Spinal cord (tissue), 9 donors: ENCODE measurements at regions not wholly inside any gene's neighbourhood (a gene's known extent, or its start where the extent isn't known, plus 50 kb on each side); places are given as distances from the start of the nearest gene placed in this dataset.

Source experiments
- DNase-seq, 6 donors: peaks; one replicate each; pipeline versions ENCODE4 v3.0.0 to v3.0.0-alpha.2; 2013 to 2015; ENCODE audit warnings: low spot score in 6 of 6, low read depth in 4 of 6
- H3K27ac ChIP-seq: one replicate; pipeline ENCODE4 v1.5.1; 2013; ENCODE audit warnings: low read depth, low read length, control low read depth
- H3K27me3 ChIP-seq: one replicate; pipeline ENCODE4 v1.6.1; 2013; ENCODE audit warnings: low read length; ENCODE audit not compliant: control insufficient read depth, insufficient read depth
- H3K36me3 ChIP-seq: one replicate; pipeline ENCODE4 v1.6.1; 2013; ENCODE audit warnings: low read length; ENCODE audit not compliant: control insufficient read depth, insufficient read depth
- H3K4me1 ChIP-seq: one replicate; pipeline ENCODE4 v1.6.1; 2013; ENCODE audit warnings: low read length; ENCODE audit not compliant: control insufficient read depth, insufficient read depth
- H3K4me3 ChIP-seq: one replicate; pipeline ENCODE4 v1.5.1; 2013; ENCODE audit warnings: low read depth, low read length, control low read depth
- H3K9me3 ChIP-seq: one replicate; pipeline ENCODE4 v1.6.1; 2013; ENCODE audit warnings: low read length; ENCODE audit not compliant: control insufficient read depth, insufficient read depth
- WGBS: methylation state at CpG from one replicate; pipeline ENCODE4 v1.1.5; 2013; ENCODE audit warnings: missing lambda C conversion rate; ENCODE audit not compliant: insufficient coverage; 5-methylcytosine and 5-hydroxymethylcytosine counted together
- donor health status: healthy.

DNA sequence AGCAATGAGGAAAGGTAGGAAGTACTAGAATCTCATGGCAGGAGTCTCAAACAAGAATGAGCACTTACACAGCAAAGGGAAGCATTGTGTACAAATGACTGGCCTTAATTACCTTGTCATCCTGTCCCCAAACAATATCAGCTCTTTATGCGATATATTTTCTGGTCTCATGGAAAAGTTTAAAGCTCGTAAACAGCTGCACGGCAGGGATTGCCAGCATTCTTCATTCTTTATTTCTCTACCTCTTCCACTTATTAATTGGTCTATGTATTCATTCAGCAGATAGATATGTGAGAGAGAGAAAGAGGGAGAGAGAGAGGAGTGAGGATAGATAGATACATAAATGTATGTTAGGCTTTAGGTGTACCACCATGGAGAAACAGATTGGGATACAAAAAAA, 155.8 kb upstream of the FAT4 start:
- Histone ChIP-seq H3K9me3 (no peaks in the 10 kb centered on the region), H3K4me1 (no peaks in the 10 kb centered on the region), H3K4me3 (no peak overlapping the region), H3K27me3 (no peaks in the 10 kb centered on the region), H3K27ac (no peak overlapping the region), H3K36me3 (no peaks in the 10 kb centered on the region)
- 80% methylated on average over 1 of the region's 3 CpGs for WGBS
- no peak for DNase-seq

DNA sequence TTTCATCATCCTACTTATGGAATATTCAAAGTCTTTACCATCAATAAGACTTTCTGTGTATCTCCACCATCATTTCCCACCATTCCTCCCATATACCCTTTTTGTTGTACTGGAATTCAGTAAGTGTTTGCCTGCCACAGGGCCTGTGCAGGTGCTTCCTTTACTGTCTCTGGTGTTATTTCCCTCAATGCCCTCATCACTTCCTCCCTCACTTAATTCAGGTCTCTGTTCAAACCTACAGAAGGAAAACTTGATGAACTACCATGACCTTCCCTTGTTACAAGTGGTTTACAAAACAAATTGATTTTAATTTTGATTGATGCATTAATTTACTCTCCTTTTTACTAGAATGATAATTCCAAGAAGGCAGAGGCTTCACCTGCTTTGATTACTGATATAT, 159.5 kb upstream of the FAT4 start:
- Histone ChIP-seq H3K27ac (no peak overlapping the region), H3K4me1 (no peaks in the 10 kb centered on the region), H3K27me3 (no peaks in the 10 kb centered on the region), H3K36me3 (no peaks in the 10 kb centered on the region), H3K9me3 (no peaks in the 10 kb centered on the region), H3K4me3 (no peak overlapping the region)
- DNase-seq = no peak

DNA sequence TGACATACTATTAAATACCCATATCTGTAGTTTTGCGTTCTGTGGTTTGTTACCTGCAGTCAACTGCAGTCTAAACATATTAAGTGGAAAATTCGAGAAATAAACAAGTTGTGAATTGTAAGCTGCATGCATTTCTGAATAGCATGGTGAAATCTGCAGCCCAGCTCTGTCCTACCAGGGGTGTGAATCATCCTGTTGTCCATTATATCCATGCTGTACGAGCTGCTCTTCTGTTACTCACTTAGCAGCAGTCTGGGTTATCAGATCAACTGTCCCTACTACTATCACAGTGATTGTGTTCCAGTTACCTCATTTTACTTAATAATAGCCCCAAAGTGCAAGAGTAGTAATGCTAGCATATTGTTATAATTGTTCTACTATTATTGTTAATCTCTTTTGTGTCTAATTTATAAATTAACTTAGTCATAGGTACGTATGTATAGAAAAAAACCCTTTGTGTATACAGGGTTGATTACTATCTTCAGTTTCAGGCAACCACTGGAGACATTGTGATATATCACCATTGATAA, 173.7 kb upstream of the FAT4 start:
- DNase-seq = peak in 1 of 6 donors; percentile 15
- no peak overlapping the region for H3K27ac ChIP-seq
- H3K9me3 ChIP-seq = no peaks in the 10 kb centered on the region
- no peak overlapping the region for H3K4me3 ChIP-seq
- H3K4me1 ChIP-seq = no peaks in the 10 kb centered on the region
- 20% methylated on average over 1 of the region's 4 CpGs for WGBS
- H3K36me3 ChIP-seq = no peaks in the 10 kb centered on the region
- no peaks in the 10 kb centered on the region for H3K27me3 ChIP-seq

DNA sequence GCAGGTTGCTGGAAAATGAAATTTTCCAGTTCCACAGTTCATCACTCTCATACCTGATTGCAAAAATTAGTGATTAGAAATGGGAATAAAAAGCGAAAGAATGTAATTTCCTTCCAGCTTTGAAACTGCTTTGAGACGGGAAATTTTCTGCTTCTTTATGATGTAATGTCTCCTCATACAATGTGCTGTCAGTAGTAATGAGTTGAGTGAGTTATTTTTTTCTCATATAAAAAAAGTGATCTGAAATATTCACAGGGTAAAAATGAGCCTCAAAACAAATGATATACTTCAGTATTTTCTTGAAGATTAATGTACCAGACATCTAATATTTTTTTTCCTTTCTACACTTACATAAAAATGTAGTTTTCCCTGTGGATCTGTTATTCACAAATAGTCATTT, 179.1 kb upstream of the FAT4 start:
- H3K27ac ChIP-seq = no peak overlapping the region
- no peak overlapping the region for H3K4me3 ChIP-seq
- peak in 1 of 6 donors; percentile 47 for DNase-seq
- H3K4me1 ChIP-seq = no peaks in the 10 kb centered on the region
- no peaks in the 10 kb centered on the region for H3K27me3 ChIP-seq
- WGBS = no CpG with 5 or more reads among the region's 2 CpGs
- H3K9me3 ChIP-seq = no peaks in the 10 kb centered on the region
- H3K36me3 ChIP-seq = no peaks in the 10 kb centered on the region

DNA sequence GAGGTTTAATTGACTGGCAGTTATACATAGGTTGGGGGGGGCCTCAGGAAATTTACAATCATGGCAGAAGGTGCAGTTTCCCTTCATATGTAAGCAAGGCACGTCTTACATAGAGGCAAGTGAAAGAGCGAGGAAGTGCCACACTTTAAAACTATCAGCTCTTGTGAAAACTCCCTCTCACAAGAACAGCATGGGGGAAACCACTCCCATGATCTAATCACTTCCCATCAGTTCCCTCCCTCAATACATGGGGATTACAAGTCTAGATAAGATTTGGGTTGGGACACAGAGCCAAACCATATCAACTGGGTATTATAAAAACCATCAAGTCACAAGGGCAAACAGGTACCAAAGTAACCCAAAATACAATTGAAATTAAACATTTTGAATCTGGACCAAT, 182.0 kb upstream of the FAT4 start:
- WGBS = 86% methylated on average over 2 of the region's 2 CpGs
- no peaks in the 10 kb centered on the region for H3K36me3 ChIP-seq
- H3K9me3 ChIP-seq = no peaks in the 10 kb centered on the region
- no peaks in the 10 kb centered on the region for H3K27me3 ChIP-seq
- no peaks in the 10 kb centered on the region for H3K4me1 ChIP-seq
- no peak overlapping the region for H3K27ac ChIP-seq
- no peak overlapping the region for H3K4me3 ChIP-seq
- DNase-seq = no peak

DNA sequence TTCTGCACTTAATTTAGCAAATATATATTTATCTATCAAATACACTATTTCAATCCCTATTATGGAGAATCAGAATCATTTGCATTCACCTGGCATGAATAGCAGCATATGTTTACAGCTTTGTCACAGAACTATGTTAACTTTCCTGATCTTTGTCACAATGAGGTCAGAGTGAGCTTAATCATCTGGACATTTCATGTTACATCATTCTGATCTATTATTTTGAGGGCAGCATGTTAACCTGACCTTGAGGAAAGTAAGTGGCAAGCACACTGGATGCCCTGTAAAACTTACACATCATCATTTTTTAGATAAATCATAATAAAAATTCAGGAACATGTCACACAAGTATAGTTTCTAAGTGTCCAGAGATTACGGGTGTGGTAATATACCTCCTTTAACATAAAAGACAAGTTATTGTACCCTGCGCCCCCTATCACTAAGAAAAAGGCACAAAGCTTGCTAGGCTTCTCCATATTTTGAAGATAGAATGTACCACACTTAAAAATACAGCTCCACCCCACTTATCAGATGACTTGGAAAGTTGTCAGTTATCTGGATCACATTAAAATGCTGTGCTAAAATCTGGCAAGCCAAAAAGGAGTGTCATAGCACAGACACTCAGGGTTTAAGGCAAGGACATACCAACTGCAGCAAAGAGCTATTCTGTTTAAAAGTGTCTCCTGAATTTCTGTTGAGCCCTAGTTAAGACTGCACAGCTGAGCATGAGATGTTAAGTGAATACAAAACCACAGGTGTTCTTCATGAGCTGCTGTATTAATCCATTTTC, 182.7 kb upstream of the FAT4 start:
- DNase-seq = peak in 2 of 6 donors; percentile 4 to 15
- Histone ChIP-seq H3K4me3 (no peak overlapping the region), H3K27ac (no peak overlapping the region), H3K4me1 (no peaks in the 10 kb centered on the region), H3K9me3 (no peaks in the 10 kb centered on the region), H3K36me3 (no peaks in the 10 kb centered on the region), H3K27me3 (no peaks in the 10 kb centered on the region)
- no CpG with 5 or more reads among the region's 2 CpGs for whole genome bisulfite sequencing

DNA sequence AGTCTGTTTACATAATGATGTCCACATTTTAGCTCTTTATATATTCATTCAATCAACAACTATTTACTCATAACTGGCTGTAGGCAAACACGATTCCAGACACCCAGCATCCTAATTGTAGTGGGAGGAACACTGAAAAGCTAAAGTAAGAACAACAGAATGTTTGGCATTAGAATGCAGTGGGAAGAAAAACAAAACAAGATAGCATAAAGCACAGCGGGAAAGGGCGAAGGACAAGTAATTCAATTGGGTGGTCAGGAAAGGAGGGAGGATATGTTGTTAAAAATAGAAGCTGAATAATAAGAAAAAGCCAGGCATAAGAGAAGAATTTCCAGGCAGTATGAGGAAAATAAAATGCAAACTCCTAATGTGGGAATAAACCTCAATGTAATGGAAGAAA, 189.5 kb upstream of the FAT4 start:
- Histone ChIP-seq H3K36me3 (no peaks in the 10 kb centered on the region), H3K4me3 (no peak overlapping the region), H3K4me1 (no peaks in the 10 kb centered on the region), H3K27ac (no peak overlapping the region), H3K27me3 (no peaks in the 10 kb centered on the region), H3K9me3 (no peaks in the 10 kb centered on the region)
- DNase-seq = peak in 1 of 6 donors; percentile 28
- 90% methylated on average over 2 of the region's 3 CpGs for WGBS

DNA sequence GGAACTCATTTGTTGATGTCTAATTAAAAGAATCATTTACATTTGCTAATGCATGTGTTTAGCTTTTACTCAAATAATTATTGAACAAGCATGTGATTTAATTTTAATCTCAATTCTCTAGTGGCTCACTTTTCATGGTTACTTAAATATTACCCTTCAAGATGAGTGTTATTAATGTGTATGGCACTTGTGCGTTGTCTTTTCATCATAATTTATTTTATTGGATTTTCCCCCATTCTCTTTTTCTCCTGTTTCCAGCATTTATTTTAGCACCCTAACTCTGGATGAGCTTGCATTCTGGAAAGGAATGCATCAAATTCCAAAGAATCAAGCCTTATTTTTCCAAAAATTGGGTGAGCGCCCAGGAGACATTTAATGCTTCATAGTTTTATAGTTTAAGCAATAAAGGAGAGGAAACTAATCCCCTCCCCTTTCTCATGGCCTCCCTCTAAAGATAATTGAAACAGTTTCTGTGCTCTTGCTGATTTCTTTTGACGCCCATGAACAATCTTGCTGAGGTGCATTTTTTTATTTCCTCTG, 191.1 kb upstream of the FAT4 start:
- Histone ChIP-seq H3K9me3 (no peaks in the 10 kb centered on the region), H3K27me3 (no peaks in the 10 kb centered on the region), H3K4me3 (no peak overlapping the region), H3K36me3 (no peaks in the 10 kb centered on the region), H3K4me1 (no peaks in the 10 kb centered on the region), H3K27ac (no peak overlapping the region)
- WGBS = no CpG with 5 or more reads among the region's 3 CpGs
- DNase-seq = peak in 2 of 6 donors; percentile 42 to 57

DNA sequence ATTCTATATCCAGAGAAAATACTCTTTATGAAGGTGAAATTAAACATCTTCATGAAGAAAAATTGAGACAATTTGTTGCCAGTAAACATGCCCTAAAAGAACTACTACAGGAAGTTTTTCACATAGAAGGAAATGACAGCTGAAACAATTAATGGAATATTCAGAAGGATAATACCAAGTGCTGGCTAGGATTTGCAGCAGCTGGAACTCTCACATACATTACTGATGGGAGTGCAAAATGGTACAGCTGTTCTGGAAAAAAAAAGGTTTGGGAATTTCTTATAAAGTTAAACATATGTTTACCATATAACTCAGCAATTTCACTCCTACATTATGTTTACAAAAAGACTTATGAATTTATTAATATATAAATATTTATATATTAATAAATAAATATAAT, 193.2 kb upstream of the FAT4 start:
- H3K27me3 ChIP-seq = no peaks in the 10 kb centered on the region
- H3K36me3 ChIP-seq = no peaks in the 10 kb centered on the region
- H3K4me1 ChIP-seq = no peaks in the 10 kb centered on the region
- H3K4me3 ChIP-seq = no peak overlapping the region
- no peaks in the 10 kb centered on the region for H3K9me3 ChIP-seq
- H3K27ac ChIP-seq = no peak overlapping the region
- no peak for DNase-seq

DNA sequence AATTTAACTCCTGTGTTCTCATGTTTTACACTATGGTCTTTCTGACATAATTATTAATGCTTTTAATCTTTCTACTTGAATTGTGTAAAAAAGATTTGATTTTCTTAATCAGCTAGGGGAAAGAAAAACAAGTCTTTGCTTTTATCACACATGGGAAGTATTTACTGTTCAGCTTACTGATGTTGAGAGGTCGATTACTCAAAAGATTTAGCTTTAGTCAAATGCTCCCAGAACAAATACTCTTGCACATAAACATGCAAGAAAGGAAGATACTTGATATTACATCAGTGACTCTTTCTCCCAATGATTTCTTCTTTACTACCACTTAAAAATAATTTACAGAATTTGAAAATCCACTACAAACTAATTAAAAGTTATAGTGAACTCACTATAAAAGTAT, 198.3 kb upstream of the FAT4 start:
- Histone ChIP-seq H3K36me3 (no peaks in the 10 kb centered on the region), H3K27ac (no peak overlapping the region), H3K4me1 (no peaks in the 10 kb centered on the region), H3K9me3 (no peaks in the 10 kb centered on the region), H3K27me3 (no peaks in the 10 kb centered on the region), H3K4me3 (no peak overlapping the region)
- DNase-seq = no peak
- WGBS = no CpG with 5 or more reads among the region's 1 CpG
